A172 (cell line): ENCODE measurements at regions not wholly inside any gene's neighbourhood (a gene's known extent, or its start where the extent isn't known, plus 50 kb on each side); places are given as distances from the start of the nearest gene placed in this dataset.

Experiments used
- DNase-seq: peaks from one replicate; pipeline ENCODE4 v3.0.0-alpha.2; 2015; ENCODE audit warnings: low spot score

- no peak for DNase-seq
These were observed 383.1 kb upstream of the MEX3C start for GRCh38 chr18:51580580-51580979.

DNA sequence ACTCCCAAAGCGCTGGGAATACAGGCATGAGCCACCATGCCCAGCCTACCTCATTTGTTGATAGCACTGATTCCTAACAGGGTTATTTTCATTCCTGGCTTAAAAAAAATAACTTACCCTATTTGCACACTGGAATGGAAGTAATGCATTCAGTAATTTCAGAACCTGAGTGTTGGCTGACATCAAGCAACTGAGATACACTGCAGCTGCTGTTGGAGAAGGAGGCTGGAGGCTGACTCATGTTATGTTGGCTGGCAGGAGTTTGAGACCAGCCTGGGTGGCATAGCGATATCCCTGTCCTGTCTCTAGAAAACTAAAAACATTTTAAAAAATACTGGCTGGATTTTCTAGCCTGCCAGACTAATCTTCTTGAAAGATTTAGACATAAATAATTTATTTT is 385.1 kb upstream of the MEX3C start:
- DNase-seq, result no peak

GRCh38 chr18:51588616-51589015 is 391.1 kb upstream of the MEX3C start:
- DNase-seq, result no peak

GRCh38 chr18:51593931-51594330 is 396.4 kb upstream of the MEX3C start:
- no peak for DNase-seq

- DNase-seq, result no peak
These were observed 405.6 kb upstream of the MEX3C start for GRCh38 chr18:51603111-51603510.

- no peak for DNase-seq
These were observed 406.1 kb upstream of the MEX3C start for GRCh38 chr18:51603551-51603950.

- no peak for DNase-seq
These were observed 413.0 kb upstream of the MEX3C start for GRCh38 chr18:51610481-51610880.

- no peak for DNase-seq
These were observed 413.8 kb upstream of the MEX3C start for GRCh38 chr18:51611326-51611725.

GRCh38 chr18:51614033-51614432 is 416.6 kb upstream of the MEX3C start:
- DNase-seq, result peak; percentile 76

DNA sequence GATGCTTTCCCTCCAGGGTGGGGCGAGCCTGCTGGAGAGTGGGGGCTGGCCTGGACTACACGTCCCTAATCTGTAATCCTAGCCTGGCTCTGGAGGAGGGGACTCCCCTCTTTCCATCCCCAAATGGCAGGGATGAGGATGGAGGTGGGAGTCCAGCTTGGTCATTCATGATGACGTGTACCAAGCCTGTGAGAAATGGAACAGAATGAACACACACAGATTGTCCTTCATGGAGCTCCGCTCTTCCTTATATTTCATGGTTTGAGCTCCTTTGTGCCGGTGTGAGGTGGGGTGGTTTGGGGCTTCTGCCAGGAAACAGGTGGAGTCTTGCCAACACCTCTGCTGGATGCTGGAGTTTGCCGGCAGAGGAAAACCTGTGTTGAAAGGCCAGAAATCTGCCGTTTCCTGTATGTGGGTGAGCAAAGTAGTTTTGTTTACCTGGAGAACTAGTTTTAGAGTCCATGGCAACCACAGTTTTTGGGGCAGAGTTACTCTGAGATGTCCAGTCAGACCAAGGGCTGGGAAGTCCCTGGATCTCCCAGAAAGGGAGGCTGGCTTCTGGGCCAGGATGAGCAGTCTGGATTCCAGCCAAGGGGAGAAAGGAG is 417.6 kb upstream of the MEX3C start:
- DNase-seq, result peak; percentile 20

- DNase-seq, result peak; percentile 38
These were observed 419.7 kb upstream of the MEX3C start for GRCh38 chr18:51617167-51617566.

DNA sequence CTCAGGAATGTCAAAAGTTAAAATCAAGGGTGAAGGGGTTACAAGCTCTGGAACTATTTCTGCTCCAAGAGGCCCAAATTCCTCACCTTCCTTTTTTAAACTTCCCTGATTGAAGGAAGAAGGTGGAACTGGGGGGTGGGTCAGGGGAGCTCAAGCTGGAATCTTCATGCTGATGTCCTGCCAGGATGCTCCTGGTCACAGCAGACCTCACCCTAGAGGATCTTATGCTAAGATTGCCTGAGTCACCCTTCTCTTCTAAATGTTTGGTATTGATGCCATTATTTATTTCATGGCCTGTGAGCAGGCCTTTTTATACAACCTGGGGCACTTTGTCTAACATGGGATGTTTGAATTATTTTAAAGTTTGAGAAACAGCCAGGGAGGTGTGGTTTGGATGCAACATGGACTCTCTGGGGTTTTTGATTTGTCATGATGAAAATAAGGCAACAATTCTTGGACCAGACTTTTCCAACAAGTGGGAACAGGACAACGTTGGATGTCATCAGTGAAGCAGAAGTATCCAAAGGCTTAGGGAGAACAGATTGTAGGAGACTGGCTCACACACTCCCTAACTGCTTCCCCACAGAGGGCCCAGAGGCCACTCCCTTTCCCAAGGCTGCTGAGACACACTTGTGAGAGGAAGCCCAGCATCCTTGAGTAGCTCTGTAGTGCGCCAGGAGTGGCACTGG is 420.2 kb upstream of the MEX3C start:
- no peak for DNase-seq

DNA sequence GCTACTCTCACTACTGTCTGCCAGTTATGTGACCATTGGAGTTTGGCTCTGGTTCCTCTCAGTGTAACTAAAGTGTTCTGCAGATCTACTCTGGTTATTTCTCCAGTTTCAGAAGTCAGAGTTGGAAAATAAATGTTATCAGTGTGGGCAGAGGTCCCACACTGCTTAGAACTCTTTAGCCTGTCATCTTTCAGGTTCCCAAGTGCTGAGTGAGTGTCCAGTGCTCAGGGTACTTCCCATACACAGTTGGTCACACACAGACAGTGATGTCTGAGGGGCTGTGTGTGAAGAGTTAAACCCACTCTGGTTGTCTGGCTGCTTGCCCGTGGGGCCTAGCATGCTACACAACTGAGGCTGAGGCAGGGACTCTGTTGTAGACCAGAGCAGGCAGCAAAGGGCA is 421.8 kb upstream of the MEX3C start:
- no peak for DNase-seq

DNA sequence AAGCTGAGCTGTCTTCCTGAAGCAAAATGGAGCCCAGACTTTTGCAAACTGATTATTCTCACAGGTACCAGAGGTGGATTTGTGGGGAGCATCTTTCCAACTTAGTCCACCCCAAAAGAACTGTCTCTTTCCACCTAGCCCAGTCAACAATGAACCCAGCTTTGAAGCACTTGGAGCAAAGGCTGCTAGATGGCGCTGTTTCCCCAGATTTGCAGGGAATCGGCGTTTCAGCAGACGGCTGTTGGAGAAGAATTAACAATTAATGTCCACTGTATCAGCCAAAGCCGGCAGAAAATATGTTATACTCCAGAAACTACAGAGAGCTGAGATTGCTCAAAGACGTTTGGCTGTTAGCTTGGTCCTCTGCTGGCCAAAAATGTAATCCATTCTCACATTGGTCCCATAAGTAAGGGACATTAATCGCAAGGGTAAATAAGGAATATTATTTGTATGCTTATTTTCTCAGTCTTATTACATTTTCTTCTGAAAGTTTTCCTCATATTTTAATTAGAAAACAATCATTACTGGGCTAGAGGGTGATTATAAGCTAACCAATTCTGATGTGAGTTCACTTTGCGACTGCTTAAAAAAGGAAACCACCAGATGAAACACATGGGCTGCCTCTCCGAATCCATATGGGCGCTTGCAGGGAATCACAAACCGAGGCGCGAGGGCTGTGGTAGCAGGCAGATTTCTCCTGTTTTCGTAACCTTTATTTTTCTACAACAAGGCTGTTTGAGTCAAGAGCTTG is 423.8 kb upstream of the MEX3C start:
- peak; percentile 27 for DNase-seq

DNA sequence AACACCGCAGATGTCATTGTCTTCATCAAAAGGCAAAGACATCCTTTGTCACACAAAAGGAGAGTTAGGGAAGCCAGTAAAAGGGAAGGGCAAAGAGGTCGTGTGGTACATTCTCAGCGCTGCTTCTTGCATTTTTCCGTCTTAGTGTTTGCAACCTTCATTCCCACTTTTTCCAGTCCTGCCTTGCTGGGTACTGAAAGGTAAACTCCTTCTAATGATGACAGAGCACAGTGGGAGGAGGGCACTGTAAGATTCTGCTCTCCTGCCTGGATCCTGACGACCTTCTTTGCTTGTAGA is 424.3 kb upstream of the MEX3C start:
- no peak for DNase-seq

DNA sequence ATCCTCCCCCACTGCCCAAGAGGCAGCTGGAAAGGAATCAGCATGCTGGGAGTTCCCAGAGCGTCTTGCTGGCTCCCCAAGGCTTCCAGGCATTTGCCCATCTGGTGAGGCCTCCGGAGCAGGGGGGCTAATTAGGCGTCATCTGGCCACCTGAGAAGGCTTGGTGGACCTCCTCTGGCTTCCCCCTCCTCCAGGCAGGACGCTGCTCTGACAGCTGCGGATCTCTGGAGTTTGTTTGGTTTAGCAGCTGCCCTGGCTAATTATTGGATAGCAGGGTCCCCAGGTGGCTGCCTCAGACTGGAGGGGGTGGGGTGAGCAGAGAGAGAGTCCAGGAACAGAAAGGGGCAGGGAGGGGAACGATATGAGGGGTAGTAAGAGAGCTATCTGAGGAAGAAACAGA is 425.2 kb upstream of the MEX3C start:
- DNase-seq, result no peak

DNA sequence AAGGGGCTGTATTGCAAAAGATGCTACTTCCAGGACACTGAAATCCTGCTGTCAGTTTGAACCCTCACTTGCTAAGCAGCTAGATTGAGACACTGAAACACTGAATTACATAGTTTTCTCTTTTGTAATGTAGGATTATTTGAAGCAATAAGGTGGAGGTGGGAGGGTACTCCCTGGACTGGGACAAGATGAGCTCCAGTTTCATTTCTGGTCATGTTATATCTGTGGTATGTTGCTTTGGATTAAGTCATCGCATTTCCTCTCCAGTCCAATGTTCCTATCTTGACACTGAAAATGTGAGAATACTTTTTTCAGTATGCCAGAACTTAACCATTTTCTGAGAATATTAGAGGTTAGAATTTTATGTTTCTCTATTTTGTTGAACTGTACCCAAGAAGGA is 426.2 kb upstream of the MEX3C start:
- no peak for DNase-seq

DNA sequence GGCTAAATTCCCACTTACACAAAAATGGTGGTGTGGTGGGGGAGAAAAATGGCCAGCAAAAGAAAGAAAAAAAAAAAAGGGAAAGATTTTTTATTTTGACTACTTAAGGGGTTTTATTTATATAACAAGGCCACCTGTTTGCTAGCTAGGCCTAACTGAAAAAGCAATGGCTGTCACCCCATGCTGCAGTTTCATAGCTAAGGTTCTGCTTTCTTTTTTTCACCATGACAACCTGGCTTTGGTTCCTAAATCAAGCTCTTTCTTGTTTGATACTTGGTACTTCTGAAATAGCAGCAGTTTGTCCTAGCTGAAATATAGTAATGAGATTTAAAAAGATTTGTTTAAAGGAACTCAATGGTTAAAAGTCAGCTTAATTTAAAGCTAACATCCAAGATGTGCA is 433.2 kb upstream of the MEX3C start:
- no peak for DNase-seq

DNA sequence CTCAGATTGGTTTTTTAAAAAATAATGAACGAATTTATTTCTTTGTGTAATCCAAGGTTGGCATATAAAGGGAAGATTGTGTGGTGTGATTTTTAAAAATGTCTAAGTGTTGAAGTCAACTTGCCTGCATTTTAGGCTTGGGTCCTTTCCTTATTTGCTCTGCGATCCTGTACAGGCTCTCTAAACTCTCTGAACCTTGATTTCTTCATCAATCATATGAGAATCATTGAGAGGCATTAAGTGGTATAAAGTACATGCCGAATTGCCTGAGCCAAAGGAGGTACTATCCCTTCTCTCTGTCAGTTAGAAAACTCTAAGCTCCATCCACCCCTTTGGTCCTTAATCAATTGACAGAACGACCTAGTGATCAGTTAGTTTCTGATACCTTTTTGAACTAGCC is 440.4 kb upstream of the MEX3C start:
- DNase-seq, result no peak

DNA sequence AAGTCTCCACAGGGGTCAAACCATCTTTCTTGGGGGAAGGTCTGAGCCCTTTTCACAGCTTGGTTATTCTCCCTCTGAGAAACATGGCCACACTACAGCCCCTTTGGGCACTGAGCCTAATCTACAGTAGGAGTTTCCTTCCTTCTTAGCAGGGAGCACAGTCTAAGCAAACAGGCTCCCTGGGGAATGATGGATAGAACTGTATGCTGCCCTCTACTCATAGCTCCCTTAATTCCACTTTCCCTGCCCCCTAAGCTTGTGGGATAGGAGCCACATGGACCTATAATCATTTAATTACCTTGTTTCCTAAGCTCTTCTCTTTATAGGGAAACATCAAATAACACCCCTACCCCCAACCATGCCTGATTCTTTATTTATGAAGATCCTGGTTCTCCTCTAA is 442.1 kb upstream of the MEX3C start:
- DNase-seq, result no peak

GRCh38 chr18:51643483-51643882 is 446.0 kb upstream of the MEX3C start:
- DNase-seq, result no peak

GRCh38 chr18:51645607-51646006 is 448.1 kb upstream of the MEX3C start:
- DNase-seq, result no peak

DNA sequence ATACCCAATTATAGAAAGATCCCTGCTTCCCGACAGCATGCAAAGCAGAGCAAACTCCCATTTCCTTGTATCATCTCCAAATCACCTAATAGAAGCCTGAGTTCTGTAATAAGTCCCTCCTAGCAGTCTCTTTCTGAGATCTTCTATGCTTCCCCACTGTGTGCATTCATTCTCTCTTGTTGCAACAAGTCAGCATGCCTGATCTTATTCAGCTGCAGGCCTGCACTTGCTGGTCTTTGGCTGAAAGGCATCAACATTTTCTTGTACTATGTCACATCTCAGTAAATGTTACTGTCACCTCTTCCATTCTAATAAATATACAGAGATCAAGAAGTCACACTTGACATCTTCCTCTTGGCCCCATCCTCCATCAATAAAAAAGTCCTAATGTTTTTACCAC is 449.9 kb upstream of the MEX3C start:
- no peak for DNase-seq

DNA sequence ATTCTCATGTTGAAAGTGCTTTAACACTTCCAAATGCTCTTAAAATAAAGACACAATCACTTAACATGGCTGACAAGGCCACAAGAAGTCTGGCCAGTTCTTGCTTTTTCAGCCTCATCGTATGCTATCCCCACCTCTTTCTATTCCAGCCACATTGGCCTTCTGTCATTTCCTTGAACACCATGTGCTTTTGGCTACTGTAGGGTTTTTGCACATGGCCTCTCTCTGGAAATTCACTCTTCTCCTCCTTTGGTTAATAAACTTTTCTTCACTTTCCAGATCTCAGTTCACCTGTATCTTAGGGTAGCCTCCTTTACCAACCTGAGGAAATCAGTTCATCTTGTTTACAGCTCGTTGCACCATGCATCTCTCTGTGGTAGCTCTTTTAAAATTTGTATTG is 450.5 kb upstream of the MEX3C start:
- DNase-seq, result no peak
